Hematopoietic multipotent progenitor cell treated with erythropoietin and hydrocortisone succinate and interleukin-3 and kit ligand, for 8 days (in vitro differentiated cells): ENCODE measurements at regions not wholly inside any gene's neighbourhood (a gene's known extent, or its start where the extent isn't known, plus 50 kb on each side); places are given as distances from the start of the nearest gene placed in this dataset.

Experiments
- DNase-seq: peaks from one replicate; pipeline ENCODE4 v3.0.0-alpha.2; 2015

GRCh38 chr12:24721191-24721590 is 227.7 kb downstream of the BCAT1 start:
- no peak for DNase-seq

GRCh38 chr12:24719293-24719721 is 229.6 kb downstream of the BCAT1 start:
- DNase-seq = peak; percentile 16

GRCh38 chr12:24718617-24719016 is 230.3 kb downstream of the BCAT1 start:
- DNase-seq = no peak

- DNase-seq = no peak
Observed at GRCh38 chr12:24714237-24714636, 234.7 kb downstream of the BCAT1 start.

- DNase-seq = no peak
Observed at GRCh38 chr12:24711056-24712008, 237.6 kb downstream of the BCAT1 start.

- no peak for DNase-seq
Observed at GRCh38 chr12:24709216-24709615, 239.7 kb downstream of the BCAT1 start.

- DNase-seq = no peak
Observed at GRCh38 chr12:24708718-24709117, 240.2 kb downstream of the BCAT1 start.

GRCh38 chr12:24708043-24708442 is 240.9 kb downstream of the BCAT1 start:
- DNase-seq = no peak

GRCh38 chr12:24707334-24707733 is 241.6 kb downstream of the BCAT1 start:
- no peak for DNase-seq

GRCh38 chr12:24705741-24706358 is 243.1 kb downstream of the BCAT1 start:
- no peak for DNase-seq

- no peak for DNase-seq
Observed at GRCh38 chr12:24705216-24705615, 243.7 kb downstream of the BCAT1 start.

- no peak for DNase-seq
Observed at GRCh38 chr12:24701343-24701742, 247.6 kb downstream of the BCAT1 start.

GRCh38 chr12:24698972-24699371 is 249.9 kb downstream of the BCAT1 start:
- no peak for DNase-seq

- no peak for DNase-seq
Observed at GRCh38 chr12:24697769-24698168, 251.1 kb downstream of the BCAT1 start.

- no peak for DNase-seq
Observed at GRCh38 chr12:24697295-24697694, 251.6 kb downstream of the BCAT1 start.

- no peak for DNase-seq
Observed at GRCh38 chr12:24696800-24697199, 252.1 kb downstream of the BCAT1 start.

GRCh38 chr12:24695657-24696329 is 253.1 kb downstream of the BCAT1 start:
- peak; percentile 77 for DNase-seq

- peak; percentile 17 for DNase-seq
Observed at GRCh38 chr12:24695103-24695502, 253.8 kb downstream of the BCAT1 start.

- DNase-seq = no peak
Observed at GRCh38 chr12:24688601-24689000, 260.3 kb downstream of the BCAT1 start.

GRCh38 chr12:24681570-24681969 is 267.3 kb downstream of the BCAT1 start:
- no peak for DNase-seq

- no peak for DNase-seq
Observed at GRCh38 chr12:24679126-24679525, 269.8 kb downstream of the BCAT1 start.

GRCh38 chr12:24678436-24678835 is 270.5 kb downstream of the BCAT1 start:
- DNase-seq = no peak

GRCh38 chr12:24668563-24668962 is 280.3 kb downstream of the BCAT1 start:
- no peak for DNase-seq
